ENCODE measurements at regions not wholly inside any gene's neighbourhood (a gene's known extent, or its start where the extent isn't known, plus 50 kb on each side); places are given as distances from the start of the nearest gene placed in this dataset.

GRCh38 chr2:226023383-226023782 lies 623.9 kb downstream of the NYAP2 start:
- TF ChIP-seq SMC3 (IDR thresholded peaks at IDR 0.05), result no peak
- no peak for TF ChIP-seq PHF8 (IDR thresholded peaks at IDR 0.05; ENCODE audit: borderline replicate concordance, low read depth)
- no peak for TF ChIP-seq MAZ (IDR thresholded peaks at IDR 0.05; ENCODE audit: borderline replicate concordance, low read depth, low read length)
- no peak for TF ChIP-seq RFX5 (IDR thresholded peaks at IDR 0.05)
- TF ChIP-seq HOXB13 (CRISPR knock-in tag; IDR thresholded peaks at IDR 0.05; ENCODE audit: low read depth), result no peak
- no peak for TF ChIP-seq KDM5A (IDR thresholded peaks at IDR 0.05)
- no peak for TF ChIP-seq JUN (IDR thresholded peaks at IDR 0.05)
- no peak for TF ChIP-seq RNF2 (IDR thresholded peaks at IDR 0.05; ENCODE audit: borderline replicate concordance, low read depth)
- POLR2A ChIA-PET, result no interaction called here
- 58% methylated on average over 5 of the region's 5 CpGs for WGBS (ENCODE audit: missing lambda C conversion rate)
- CTCF ChIA-PET, result no interaction called here
- DNase-seq (ENCODE audit: low read depth in 1 of 2, low spot score in 1 of 2) (peak in 1 of 2 experiments; percentile 31), ATAC-seq (0 out of 6 replicates have a peak, but pooled peaks of 1 of the 2 experiments have one; percentile 28), FAIRE-seq (no peak)
- Histone ChIP-seq H3K4me1 (peaks cover 10% of the 10 kb centered on the region; the same call in 2 of the 3 replicates), H3K9me3 (peaks cover 11% of the 10 kb centered on the region), H3K4me3 (no peak overlapping the region), H3K4me2 (no peak overlapping the region), H3K27ac (no peak overlapping the region)

GRCh38 chr2:226020956-226021355 lies 621.4 kb downstream of the NYAP2 start:
- H3K4me1 ChIP-seq, result peaks cover 10% of the 10 kb centered on the region; the same call in 2 of the 3 replicates
- H3K4me2 ChIP-seq, result no peak overlapping the region; the same call in 2 of the 3 replicates
- no peak for DNase-seq (ENCODE audit: low read depth in 1 of 2, low spot score in 1 of 2)
- FAIRE-seq, result no peak
- POLR2A ChIA-PET, result no interaction called here
- H3K27ac ChIP-seq, result no peak overlapping the region
- TF ChIP-seq NFE2L2 (conservative IDR thresholded peaks at IDR 0.05; ENCODE audit: low read length), result no peak
- TF ChIP-seq FOSL2 (IDR thresholded peaks at IDR 0.05), result no peak
- TF ChIP-seq FOSL2 (CRISPR knock-in tag; IDR thresholded peaks at IDR 0.05), result no peak
- TF ChIP-seq ATOH8 (CRISPR knock-in tag; IDR thresholded peaks at IDR 0.05; ENCODE audit: low read depth), result no peak
- no peak for TF ChIP-seq JUNB (IDR thresholded peaks at IDR 0.05)
- TF ChIP-seq POLR2AphosphoS2 (conservative IDR thresholded peaks at IDR 0.05; ENCODE audit: low read length), result no peak
- TF ChIP-seq CTCF (IDR thresholded peaks at IDR 0.05), result no peak
- no peak for TF ChIP-seq ZFP36 (IDR thresholded peaks at IDR 0.05; ENCODE audit: borderline replicate concordance, partially characterized antibody)
- TF ChIP-seq HDAC2 (IDR thresholded peaks at IDR 0.05), result no peak
- no peak for TF ChIP-seq HOXB5 (CRISPR knock-in tag; IDR thresholded peaks at IDR 0.05)
- TF ChIP-seq GATA3 (IDR thresholded peaks at IDR 0.05; ENCODE audit: borderline replicate concordance), result no peak
- TF ChIP-seq BCL3 (IDR thresholded peaks at IDR 0.05), result no peak
- no peak for TF ChIP-seq ZNF302 (CRISPR knock-in tag; IDR thresholded peaks at IDR 0.05)
- no peak for TF ChIP-seq KDM1A (IDR thresholded peaks at IDR 0.05; ENCODE audit: low read depth)
- TF ChIP-seq JUN (IDR thresholded peaks at IDR 0.05), result no peak
- TF ChIP-seq NR3C1 (IDR thresholded peaks at IDR 0.05), result no peak
- no peak for ATAC-seq
- peaks cover 17% of the 10 kb centered on the region for H3K9me3 ChIP-seq
- no peak overlapping the region for H3K4me3 ChIP-seq
- CTCF ChIA-PET, result interaction anchor here (1.2 kb wide), 1 partner anchor 93 kb away, joined by 4 read pairs; no protein-coding TSS in a partner anchor
- WGBS (ENCODE audit: missing lambda C conversion rate), result 82% methylated on average over 1 of the region's 1 CpG

Measured in A549 (cell line).